IPS-NIHi7 (cell line): ENCODE measurements at regions not wholly inside any gene's neighbourhood (a gene's known extent, or its start where the extent isn't known, plus 50 kb on each side); places are given as distances from the start of the nearest gene placed in this dataset.
"Not testable (repeated sequence)": the region's sequence is repeated elsewhere in the genome, so short reads cannot be mapped to it uniquely, and the experiment has no call there.

Source experiments
- DNase-seq: peaks from one replicate; pipeline ENCODE4 v3.0.0; 2012; ENCODE audit warnings: mixed read lengths; ENCODE audit errors: extremely low spot score

- DNase-seq: no peak
Measured at GRCh38 chr14:105888784-105889665, 362.6 kb downstream of the TMEM121 start.

GRCh38 chr14:105889666-105890473, 363.5 kb downstream of the TMEM121 start:
- no peak for DNase-seq

DNA sequence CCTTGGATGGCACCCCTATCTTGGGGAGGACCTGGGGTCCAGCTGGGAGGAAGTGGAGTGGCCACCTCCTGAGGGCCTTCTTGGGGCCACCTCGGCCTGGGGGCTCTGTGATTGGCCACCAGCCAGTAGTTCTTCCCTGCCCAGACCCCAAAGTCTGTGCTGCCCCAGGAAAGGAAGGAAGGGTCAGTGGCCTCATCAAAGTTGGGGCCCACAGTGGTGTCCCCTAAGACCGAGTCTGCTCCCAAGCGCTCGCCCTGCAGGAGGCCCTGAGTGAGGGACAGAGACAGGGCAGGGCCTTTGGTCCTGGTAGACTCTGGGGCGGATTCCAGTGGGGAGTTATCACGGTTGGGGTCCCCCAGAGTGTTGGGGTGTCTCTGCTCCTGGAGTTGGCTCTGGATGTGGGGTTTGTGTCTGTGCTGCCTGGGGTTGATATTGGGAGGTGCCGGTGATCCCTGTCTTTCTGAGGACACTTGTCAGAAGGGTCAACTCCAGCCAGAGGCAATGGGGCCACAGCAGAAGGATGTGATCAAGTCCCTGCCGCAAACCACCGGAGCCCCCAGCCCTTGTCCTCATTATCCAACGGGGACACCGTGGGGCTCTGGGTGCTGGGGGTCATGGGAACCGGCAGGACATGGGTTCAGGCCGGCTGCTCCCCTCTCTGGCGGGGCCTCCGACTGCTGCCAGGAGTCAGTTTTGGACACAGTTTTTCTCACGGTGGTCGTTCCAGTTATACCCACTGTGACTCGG, 364.3 kb downstream of the TMEM121 start:
- DNase-seq: no peak

- DNase-seq: no peak
Measured at GRCh38 chr14:105891221-105891602, 364.8 kb downstream of the TMEM121 start.

- no peak for DNase-seq
Measured at GRCh38 chr14:105891631-105892452, 365.5 kb downstream of the TMEM121 start.

DNA sequence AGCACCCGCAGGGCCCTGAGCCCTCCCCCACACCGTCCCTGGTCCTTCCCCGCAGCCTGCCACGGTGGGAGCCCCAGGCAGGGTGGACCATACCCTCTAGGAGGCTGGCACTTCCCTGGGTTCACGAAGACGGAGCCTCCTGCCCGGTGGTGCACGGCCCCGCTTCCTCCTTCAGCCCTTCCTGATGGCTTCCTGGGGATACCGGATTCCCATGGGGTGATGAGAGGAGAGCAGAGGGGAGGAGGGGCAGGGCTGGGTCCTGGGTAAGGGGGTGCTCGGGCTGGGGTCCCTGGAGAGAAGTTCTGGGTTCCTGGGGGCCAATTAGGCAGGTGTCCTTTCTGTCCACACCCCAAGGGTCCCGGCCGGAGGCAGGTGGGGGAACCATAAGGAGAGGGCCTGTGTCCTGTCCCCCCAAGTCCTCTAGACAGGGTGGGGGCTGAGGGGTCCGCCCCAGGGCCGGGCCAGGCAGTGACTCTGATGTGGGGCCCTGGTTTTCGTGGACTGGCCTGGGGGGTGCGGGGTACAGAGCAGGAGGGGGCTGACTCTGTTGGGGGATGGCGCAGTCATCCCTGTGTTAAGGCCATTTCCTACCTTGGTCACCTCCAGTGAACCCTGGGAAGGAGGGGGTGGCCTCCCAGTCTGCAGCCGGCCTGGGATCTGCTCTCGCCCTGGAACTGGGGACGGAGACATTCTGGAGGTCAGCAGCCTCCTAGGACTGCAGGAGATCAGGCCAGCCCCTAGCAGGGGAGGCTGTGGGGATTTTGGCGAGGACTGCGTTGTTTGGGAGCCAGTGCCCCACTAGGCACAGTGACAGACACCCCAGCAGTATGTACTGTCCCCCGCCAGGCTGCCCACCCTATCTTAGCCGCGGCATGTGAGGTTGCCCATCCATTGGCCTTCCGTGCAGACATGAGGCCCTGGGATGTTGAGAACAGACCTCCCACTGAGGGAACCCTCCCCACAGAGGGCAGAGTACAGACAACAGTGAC, 366.4 kb downstream of the TMEM121 start:
- not testable (repeated sequence) for DNase-seq

- DNase-seq: not testable (repeated sequence)
Measured at GRCh38 chr14:105893686-105894085, 367.3 kb downstream of the TMEM121 start.

- DNase-seq: no peak
Measured at GRCh38 chr14:105894125-105894977, 368.0 kb downstream of the TMEM121 start.

DNA sequence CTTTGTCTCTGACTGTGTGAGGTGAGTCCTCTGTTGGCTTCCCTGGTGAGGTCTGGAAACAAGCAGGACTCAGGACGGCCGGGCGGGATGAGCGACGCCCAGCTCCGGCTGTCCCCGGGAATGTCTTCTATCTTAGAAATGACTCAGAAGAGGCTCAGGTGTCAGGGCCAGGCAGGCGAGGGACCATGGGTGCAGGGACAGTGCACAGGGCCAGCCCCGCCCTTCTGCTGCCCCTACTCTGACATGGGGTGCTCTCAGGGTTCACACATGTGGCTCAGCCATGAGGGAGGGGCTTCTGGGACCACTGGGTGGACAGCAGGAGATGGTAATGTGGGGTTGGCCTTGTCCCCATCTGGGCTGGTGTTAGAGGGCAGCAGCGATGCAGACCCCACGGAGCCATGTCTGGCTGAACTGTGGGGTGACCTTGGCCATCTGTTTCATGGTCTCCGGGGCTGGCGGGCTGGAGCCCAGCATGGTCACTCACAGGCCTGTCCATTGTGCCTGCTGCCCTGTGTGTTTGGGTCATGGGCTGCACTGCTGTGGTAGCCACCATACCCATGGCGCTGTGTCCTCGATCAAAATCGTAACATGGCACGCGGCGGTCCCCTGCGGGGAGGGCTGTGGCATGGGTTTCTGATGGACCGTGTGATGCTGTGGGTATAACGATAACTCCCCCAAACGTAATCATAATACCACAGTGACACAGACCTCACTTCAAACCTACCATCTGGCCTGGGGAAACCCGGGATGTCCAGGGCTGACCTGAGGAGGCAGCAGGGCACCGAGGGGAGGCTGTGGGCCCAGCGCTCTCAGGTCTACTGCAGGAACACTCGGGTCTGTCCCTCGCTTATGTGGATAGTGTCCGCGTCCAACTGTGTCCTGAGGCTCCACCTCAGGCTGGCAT, 368.8 kb downstream of the TMEM121 start:
- no peak for DNase-seq

DNA sequence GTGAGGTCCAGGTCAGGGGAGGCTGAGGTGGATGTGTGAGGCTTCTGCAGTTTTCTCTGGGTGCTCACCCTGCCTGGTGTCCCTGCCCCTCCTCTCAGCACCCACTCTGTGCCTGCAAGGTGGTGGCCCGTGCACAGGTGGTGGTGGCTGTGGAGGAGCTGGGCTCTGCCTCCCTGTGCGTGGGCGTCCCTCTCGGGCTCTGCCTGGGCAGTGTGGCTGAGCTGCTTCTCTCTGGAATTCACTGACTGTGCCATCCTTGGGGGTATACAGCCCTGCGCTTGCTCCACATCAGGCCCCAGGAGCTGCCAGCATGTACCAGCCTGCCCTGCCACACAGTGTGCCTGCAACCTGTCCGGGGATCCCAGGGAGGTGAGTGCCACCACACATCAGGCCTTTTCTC, 369.8 kb downstream of the TMEM121 start:
- not testable (repeated sequence) for DNase-seq

DNA sequence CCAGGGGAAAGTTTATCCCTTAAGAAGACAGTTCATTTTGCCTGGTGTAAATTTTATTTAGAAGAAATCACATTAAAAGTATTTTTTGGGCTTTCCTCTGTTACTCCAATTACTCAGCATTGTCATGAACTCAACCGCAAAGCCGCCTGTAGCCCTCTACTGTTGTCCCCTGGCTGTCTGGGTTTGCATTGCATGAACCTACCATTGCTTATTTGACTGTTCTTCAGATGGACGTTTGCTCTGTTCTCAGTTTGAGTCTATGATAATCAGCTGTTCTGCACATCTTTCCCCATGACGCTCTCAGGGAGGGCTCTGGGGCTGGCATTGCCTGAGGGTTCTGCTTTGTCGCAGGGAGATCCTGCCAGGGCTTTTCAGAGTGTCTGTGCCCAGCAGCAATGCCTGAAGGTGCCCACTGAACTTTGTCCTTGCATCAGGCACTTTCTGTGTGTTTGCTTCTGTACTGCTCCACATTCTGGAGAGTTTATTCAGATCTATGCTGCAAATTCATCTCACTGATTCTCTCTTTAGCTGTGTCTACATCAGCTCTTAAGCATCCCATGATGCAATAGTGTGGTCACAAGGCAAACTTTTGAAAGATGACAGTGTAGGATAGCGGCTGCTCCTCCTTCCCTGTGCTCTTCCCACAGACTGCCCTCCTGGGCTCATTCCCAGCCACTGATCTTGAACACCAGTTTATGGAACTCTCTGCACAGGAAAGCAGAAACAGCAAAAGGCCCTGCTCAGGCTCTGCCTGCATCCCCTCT, 370.8 kb downstream of the TMEM121 start:
- DNase-seq: not testable (repeated sequence)

DNA sequence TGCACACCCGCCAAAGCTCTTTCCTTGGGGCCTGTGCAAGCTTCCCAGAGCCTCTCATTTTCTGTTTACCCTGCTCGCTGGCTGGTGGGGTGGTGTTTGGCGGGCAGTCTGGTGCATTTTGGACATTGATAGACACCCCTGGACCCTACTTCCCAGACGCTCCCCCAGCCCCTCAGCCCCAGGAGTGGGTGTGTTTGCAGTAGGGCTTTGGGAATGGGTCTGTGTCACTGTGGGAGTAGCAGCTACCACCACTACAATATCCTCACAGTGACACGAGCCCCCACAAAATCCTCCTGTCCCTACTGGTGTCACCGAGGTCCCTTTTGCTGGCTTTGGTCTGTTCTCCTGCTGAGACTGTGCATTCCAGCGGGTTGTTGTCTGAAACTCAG, 371.3 kb downstream of the TMEM121 start:
- no peak for DNase-seq

GRCh38 chr14:105898482-105899010, 372.2 kb downstream of the TMEM121 start:
- DNase-seq: no peak

DNA sequence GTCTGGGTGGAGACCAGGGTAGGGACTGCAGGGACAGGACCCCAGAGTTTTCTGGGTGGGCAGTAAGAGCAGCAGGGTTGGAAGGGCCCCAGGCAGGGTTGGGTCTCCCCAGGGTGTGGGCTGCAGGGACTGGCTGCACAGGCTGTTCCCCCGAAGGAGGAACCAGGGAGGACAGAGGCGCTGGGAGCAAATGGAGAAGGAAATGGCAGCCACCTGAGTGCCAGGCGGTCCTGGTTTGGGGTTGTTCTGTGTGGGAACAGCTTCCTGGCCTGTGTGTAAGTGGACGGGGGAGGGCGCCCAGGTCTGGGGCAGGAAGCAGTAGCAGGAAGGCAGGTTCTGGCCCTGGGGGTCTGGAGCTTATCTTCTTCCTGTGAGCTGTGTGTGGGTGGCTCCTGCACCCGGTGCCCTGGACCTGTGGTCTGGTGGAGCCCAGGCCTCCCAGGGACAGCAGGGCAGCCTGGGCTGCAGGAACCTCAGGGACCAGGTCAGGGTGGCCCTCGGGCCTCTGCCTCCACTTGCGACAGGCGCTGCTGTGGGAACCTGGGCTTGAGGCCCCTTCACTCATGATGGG, 372.8 kb downstream of the TMEM121 start:
- DNase-seq: no peak

DNA sequence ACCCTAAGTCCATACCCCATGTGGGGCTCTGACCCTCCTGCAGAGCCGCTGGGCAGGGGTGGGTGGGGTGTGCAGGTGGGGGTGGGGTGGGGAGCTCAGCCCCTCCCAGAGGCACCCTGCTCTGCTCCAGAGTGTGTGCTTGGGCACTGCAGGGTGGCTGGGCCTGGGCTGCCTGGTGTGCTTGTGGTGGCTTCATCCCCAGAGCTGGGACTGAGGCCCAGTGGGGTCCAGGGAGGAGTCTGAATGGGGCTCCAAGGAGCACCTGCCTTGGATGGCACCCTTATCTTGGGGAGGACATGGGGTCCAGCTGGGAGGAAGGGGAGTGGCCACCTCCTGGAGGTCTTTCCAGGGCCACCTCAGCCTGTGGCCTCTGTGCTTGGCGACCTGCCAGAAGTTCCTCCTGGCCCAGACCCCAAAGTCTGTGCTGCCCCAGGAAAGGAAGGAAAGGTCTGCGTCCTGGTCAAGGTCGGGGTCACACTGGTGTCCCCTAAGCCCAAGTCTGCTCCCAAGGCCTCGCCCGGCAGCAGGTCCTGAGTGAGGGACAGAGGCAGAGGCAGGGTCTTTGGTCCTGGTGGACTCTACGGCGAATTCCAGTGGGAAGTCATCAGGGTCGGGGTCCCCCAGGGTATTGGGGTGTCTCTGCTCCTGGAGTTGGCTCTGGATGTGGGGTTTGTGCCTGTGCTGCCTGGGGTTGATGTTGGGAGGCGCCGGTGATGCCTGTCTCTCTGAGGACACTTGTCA, 373.4 kb downstream of the TMEM121 start:
- no peak for DNase-seq
